ENCODE measurements at regions not wholly inside any gene's neighbourhood (a gene's known extent, or its start where the extent isn't known, plus 50 kb on each side); places are given as distances from the start of the nearest gene placed in this dataset.

DNA sequence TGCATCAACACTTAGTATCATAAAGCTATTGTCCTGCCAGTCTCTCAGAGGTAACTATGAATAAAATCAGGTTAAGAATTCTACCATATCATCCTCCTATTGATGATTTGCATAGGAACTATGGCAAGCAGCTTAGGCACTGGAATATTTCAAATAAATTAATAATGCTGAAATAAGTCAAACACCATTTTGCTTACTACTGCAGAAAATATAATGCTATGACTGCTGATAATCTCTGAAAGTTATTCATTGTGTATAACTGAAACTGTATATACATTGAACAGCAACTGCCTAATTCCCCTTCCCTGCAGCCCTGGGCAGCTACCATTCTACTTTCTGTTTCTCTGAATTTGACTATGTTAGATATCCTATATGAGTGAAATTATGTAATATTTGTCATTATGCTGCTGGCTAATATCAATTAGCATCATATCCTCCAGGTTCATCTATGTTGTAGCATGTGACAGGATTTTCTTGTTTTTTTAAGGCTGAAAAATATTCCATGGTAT lies 318.8 kb upstream of the SGCG start:
- TF ChIP-seq POLR2A (IDR thresholded peaks at IDR 0.05) (no peak), CTCF (IDR thresholded peaks at IDR 0.05) (no peak)
- no peaks in the 10 kb centered on the region for H3K9me3 ChIP-seq
- H3K36me3 ChIP-seq (ENCODE audit: low read depth, missing control alignments): no peaks in the 10 kb centered on the region
- DNase-seq: no peak
- H3K27ac ChIP-seq: no peak overlapping the region
- no peaks in the 10 kb centered on the region for H3K27me3 ChIP-seq
- no peaks in the 10 kb centered on the region for H3K4me1 ChIP-seq
- intact Hi-C loops (cut with DNase I; ENCODE audit: low total_unique reads): no loop called here
- H3K4me3 ChIP-seq: no peak overlapping the region

DNA sequence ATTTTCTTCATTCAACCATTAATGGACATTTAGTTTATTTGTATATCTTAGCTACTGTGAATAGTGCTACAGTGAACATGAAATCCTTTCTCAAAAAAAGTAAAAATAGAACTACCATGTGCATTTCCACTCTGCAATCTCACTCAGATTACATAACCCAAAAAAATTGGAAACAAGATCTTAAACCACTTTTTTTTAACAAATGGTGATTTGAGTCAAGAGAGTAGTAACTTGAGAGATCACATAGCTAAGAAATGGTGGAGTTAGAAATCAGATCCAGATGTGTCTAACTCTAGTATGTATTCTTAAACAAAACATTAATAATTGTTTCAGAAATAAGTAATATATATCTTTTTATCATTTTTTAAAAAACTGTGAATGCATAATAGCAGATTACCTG lies 318.3 kb upstream of the SGCG start:
- DNase-seq: no peak
- Histone ChIP-seq H3K27ac (no peak overlapping the region), H3K9me3 (no peaks in the 10 kb centered on the region), H3K36me3 (ENCODE audit: low read depth, missing control alignments) (no peaks in the 10 kb centered on the region), H3K4me3 (no peak overlapping the region), H3K27me3 (no peaks in the 10 kb centered on the region), H3K4me1 (no peaks in the 10 kb centered on the region)
- intact Hi-C loops (cut with DNase I; ENCODE audit: low total_unique reads): no loop called here
- TF ChIP-seq CTCF (IDR thresholded peaks at IDR 0.05) (no peak), POLR2A (IDR thresholded peaks at IDR 0.05) (no peak)

DNA sequence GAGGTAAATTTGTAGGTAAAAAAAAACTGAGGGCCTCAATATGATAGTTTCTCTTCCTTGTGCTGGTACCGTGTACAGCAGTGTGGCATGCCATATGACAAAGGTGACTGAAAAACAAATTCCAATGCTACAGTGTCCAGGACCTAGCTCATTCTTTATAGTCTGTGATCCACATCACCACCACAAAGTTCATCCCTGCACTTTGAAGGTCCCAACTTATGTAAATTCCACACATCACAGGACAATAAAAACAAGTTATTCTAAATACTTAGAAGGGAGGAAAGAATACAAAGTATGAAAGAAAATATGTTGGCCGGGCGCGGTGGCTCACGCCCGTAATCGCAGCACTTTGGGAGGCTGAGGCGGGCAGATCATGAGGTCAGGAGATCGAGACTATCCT lies 314.6 kb upstream of the SGCG start:
- Histone ChIP-seq H3K4me3 (no peak overlapping the region), H3K9me3 (no peaks in the 10 kb centered on the region), H3K27ac (no peak overlapping the region), H3K4me1 (no peaks in the 10 kb centered on the region), H3K36me3 (ENCODE audit: low read depth, missing control alignments) (no peaks in the 10 kb centered on the region), H3K27me3 (no peaks in the 10 kb centered on the region)
- no peak for TF ChIP-seq CTCF (IDR thresholded peaks at IDR 0.05)
- TF ChIP-seq POLR2A (IDR thresholded peaks at IDR 0.05): no peak
- no peak for DNase-seq
- intact Hi-C loops (cut with DNase I; ENCODE audit: low total_unique reads): no loop called here
- 95 to 97% methylated on average over 9 of the region's 9 CpGs for WGBS, 2 donors

- 94 to 100% methylated on average over 2 of the region's 2 CpGs for WGBS, 2 donors
- no peaks in the 10 kb centered on the region for H3K36me3 ChIP-seq (ENCODE audit: low read depth, missing control alignments)
- H3K27ac ChIP-seq: no peak overlapping the region
- H3K4me1 ChIP-seq: no peaks in the 10 kb centered on the region
- intact Hi-C loops (cut with DNase I; ENCODE audit: low total_unique reads): no loop called here
- H3K27me3 ChIP-seq: no peaks in the 10 kb centered on the region
- DNase-seq: no peak
- H3K4me3 ChIP-seq: no peak overlapping the region
- TF ChIP-seq POLR2A (IDR thresholded peaks at IDR 0.05) (no peak), CTCF (IDR thresholded peaks at IDR 0.05) (no peak)
- H3K9me3 ChIP-seq: no peaks in the 10 kb centered on the region
Measured at GRCh38 chr13:22871231-22871630, 309.5 kb upstream of the SGCG start.

DNA sequence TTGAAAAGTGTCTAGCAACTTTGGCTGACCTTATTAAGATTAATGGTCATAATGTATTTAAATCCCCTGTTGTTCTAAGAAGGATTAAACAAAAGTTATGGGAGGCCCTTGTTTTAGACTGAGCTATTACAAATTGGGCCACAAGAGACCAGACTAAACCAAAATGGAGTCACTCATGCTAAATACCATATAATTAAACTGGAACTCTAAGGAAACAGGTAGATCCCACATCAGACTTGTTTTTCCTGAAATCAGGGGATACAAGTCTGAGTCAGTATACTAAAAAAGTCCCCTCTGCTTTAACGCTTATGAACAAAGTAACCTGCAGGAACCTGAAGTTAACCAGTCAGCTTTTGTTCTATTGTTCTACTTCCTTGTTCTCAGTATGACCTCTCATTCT lies 305.9 kb upstream of the SGCG start:
- H3K27ac ChIP-seq: no peak overlapping the region
- H3K27me3 ChIP-seq: no peaks in the 10 kb centered on the region
- intact Hi-C loops (cut with DNase I; ENCODE audit: low total_unique reads): no loop called here
- H3K4me3 ChIP-seq: no peak overlapping the region
- no peaks in the 10 kb centered on the region for H3K9me3 ChIP-seq
- DNase-seq: no peak
- 67 to 85% methylated on average over 1 of the region's 1 CpG for WGBS, 2 donors
- no peaks in the 10 kb centered on the region for H3K36me3 ChIP-seq (ENCODE audit: low read depth, missing control alignments)
- H3K4me1 ChIP-seq: no peaks in the 10 kb centered on the region
- TF ChIP-seq POLR2A (IDR thresholded peaks at IDR 0.05) (no peak), CTCF (IDR thresholded peaks at IDR 0.05) (no peak)

All from testis (tissue), 2 donors.